ENCODE measurements at regions not wholly inside any gene's neighbourhood (a gene's known extent, or its start where the extent isn't known, plus 50 kb on each side); places are given as distances from the start of the nearest gene placed in this dataset.

DNA sequence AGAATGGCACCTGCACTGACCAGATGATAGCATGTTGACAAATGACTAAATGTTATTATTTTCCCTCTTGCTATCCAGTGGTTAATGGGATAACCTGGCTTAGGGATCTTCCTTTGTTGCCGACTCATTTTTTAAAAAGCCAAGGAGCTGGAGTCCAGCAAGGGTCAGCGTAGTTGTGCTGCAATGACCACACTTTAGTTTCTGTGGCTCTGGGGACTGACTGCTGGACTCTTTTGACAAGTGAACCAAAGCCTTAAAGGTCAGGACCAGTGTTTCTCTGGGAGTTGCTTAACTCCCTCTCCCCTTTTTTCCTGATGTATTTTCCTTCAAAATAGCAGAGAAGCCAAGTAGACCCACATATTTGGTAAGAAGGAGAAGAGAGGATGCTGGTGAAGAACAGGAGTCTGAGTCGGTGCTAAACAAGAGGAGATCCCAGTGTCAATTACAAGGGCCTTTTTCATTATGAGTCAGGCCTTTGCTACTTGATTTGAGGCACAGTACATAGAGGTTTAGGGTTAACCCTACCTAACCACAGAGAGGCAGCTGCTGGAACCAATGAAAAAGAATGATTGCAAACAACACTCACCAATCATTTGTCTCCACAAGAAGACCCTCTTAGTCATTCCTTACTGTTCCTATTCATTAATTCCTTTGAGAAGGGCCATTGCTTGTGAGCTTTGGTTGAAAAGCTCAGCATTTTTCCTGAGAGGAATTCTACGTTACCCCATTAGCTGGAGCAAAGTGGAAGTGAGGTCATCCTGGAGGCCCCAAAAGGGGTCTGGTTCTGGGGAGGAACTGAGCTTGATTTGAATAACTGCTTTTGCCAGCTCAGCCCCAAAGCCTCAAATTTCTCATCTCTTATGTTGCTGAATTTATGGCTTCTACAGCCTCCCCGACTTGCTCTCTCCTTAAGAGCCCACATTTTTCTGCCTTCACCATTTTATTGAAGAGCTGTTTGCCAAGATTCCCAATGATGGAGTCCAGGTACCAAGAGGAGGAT lies 137.6 kb upstream of the HNMT start:
- DNase-seq: no peak

DNA sequence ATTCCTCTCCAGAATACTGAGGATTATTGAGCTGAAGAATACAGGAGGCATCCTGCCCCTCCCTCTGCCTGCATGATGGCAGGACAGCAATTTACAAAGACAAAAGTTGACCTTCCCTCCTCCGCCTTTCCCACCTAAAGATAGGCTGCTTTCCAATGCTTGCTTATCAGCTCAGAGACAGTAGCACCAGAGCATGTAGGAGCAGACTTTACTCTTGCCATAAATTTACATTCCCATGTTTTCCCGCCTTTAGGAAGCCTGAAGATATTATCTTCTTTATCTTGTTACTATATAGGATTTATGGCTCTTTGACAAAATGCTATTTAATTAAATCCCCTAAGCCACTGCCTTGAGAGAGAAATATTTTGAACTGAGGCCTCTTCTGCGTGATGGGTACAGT lies 135.6 kb upstream of the HNMT start:
- no peak for DNase-seq

DNA sequence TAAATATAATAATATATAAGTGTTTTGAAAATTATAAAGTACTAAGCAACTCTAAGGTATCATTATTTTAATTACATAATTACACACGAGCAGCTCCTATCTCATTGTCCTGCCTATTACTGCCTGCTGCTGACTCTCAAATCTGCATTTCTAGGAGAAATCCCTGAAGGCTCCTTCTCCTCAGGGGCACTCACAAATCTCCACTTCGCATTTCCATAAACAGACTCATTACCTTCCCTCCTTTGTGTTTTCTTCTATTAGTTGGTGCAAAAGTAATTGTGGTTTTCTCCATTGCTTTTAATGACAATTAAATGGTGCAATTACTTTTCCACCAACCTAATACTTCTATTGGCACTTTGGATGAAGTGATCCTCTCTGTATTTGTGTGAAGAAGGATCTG lies 135.0 kb upstream of the HNMT start:
- no peak for DNase-seq

DNA sequence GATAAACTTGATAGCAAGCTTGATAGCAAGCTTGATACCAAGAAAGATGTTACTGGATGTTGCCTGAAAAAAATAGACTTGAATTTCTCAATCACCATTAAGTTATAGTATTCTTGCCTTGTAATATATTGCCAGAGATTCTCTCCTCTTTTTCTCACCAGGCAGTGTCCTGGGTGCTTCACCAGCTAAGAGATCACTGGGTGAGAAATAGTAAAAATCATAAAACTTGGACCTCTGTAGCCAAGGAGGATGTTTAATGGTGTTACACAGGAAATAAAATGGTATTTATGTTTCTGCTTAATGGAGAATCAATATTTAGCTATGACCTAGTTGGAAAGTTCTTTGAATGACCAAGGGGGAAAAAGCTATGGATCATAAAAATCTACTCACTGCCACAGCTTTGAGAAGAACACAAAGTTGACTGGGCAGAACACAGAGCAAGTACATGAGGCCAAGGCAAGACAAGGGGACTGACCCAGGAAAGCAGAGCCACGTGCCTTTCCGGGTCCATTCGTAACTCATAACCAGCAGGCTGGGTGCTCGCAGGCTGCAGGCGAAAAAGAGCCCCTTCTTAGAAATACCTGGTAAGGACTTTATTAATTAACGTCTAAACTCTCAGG lies 129.4 kb upstream of the HNMT start:
- DNase-seq: no peak

DNA sequence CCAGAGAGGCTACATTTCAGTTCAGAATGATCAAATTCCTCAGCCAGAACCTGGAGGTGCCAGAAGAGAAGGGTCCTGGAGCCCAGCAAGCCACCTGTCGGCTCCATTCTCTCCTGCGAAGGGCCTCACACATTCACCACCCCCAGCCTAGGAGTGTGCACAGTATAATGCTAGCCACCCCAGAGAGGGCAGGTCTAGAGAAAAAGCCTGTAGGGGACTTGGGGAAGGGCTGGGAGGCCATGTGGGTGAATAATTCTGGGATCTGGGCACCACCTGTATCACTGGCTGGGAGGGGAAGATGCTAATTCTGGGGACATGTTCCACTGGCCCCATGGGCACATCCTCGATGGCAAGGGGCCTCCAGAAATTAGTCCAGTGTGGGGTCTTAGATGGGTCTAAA lies 127.6 kb upstream of the HNMT start:
- no peak for DNase-seq

DNA sequence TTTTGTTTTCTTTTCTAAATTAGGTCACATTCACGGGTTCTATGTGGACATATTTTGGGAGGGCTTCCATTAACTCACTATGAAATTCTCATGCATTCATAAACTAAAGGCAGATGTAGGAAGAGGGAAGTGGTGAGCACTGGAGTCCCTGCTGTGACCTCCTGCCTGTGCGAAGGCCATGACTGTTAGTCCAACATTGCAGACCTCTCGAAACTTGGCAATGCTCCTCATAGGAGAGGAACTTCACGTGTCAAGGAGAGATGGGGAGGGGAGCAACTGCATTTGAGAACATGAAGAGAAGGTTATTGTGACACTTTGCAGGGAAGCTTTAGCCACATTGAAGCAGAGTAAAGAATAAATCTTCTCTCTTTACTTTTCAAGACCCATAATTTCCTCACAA lies 126.4 kb upstream of the HNMT start:
- DNase-seq: no peak

DNA sequence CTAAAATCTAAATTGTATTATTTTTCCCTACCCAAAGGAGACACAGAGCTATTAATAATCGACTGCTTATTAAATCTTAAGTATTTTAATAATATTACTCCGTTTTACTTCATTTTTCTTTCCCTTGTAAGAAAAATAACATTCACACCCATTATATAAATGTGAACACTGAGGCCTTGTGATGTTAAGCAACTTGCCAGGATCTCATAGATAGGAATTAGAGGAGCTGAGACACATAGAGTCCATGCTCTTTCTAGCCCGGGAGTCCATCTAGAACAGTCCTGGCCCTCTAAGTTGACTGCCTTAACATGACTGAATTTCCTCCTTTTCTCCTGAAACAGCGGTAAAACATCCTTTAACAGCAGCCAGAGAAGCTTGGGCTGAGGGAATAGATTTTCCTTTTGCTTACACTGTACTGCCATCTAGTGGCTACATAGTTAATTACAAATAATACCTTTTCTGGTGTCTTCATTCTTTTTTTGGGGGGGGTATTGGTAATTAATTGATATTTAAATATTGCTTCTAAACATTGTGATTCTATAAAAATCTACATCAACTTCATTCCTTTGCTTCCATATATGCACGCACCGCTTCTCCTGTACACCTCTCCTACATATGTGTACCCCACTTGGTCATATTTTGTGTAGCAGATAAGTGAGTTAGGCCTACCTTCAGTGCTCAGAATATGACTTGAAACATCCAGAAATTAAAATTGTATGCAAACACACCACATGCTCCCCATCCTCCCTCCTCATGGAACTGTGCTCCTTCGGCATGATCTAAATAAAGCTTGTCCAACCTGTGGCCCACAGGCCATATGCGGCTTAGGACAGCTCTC lies 125.8 kb upstream of the HNMT start:
- DNase-seq: peak; percentile 33

DNA sequence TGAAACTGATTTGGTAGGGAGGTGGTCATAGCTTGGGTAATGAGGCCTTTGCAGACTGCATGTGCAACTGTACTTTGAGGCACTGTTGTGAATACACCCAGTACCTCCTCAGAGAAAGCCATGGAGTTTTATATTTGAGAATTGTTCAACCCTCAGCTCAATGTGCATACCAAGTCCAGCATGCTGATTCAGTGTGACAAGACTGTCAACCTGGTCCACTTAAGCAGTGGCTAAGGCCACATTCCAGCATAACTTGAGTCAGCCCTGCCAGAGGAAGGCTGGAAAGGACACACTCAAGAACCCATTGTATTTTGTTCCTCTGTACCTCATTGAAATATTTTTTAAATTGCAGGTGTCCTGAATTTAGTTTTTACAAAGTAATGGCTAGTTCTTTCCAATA lies 121.8 kb upstream of the HNMT start:
- no peak for DNase-seq

DNA sequence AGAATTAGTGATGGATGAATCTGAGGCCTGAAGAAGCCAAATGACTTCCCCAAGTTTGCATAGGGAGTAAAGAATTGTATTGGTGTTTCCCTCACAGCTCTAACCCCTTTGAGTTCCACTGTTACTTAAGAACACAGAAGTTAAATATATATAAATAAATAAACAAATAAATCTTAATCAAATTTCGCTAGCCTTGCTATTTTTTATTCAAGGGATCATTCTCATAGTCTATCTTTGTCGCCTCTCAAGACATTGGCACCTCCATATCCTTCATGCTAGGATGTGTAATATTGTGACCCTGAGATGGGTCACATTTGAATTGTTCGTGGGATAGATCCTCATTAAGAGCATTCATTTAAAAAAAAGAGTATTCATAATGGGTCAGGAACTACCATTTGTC lies 121.3 kb upstream of the HNMT start:
- no peak for DNase-seq

DNA sequence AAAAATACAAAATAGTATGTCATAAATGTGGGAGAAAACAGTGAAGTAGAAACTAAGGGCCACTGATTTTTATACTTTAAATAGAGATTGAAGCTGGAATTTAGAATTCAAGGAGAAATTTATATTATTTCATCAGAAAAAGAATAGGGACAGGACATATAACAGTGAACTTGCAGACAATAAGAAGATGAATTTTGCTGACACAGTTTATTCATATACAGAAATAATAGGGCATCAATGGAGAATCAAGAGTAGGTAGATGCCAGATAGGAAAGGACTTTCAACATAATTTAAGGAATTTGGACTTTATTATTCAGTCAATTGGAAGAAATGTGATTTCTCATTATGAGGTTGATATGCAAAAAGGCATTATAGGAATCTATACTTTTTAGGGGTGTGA lies 118.9 kb upstream of the HNMT start:
- no peak for DNase-seq

DNA sequence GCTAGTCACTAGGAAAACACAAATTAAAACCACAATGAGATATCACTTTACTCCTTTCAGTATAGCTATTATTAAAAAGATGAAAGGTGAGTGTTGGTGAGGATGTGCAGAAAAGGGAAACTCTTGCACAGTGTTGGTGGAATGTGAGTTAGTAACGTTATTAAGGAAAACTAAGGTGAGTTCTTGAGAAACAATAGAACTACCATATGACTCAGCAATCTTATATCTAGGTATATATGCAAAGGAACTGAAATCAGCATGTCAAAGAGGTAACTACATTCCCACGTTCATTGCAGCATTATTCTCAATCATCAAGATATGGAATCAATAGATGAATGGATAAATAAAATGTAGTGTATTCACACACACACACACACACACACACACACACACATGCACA lies 117.3 kb upstream of the HNMT start:
- DNase-seq: no peak

DNA sequence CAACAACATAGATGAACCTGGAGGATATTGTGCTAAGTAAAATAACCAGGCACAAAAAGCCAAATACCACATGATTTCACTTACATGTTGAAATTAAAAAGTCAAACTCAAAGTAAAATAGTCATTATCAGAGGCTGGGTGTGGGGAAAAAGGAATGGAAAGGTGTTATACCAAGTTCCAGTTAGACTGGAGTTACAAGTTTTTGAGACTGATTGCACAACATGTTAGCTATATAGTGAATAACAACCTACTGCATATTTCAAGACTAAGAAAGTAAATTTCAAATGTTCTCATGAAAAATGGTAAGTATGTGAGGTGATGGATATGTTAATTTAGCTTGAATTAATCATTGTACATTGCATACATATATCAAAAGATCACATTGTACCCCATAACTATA lies 116.8 kb upstream of the HNMT start:
- DNase-seq: no peak

DNA sequence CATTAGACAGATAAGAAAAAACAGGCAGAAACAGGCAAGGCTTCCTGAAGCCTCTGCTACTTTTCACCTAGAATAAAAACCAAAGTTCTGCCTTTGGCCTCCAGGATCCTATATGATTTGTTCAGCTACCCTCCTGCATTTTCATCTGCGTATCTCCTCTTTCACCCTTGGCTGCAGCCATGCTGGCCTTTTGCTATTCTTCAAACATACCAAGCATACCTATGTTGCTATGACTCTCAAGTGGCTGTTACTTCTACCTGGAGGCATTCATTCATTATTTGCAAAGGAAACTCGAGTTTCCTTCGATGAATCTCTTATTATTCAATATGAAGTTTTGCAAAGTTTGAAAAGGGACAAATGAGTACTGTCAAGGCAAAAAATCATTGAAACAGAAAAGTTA lies 106.4 kb upstream of the HNMT start:
- DNase-seq: no peak

DNA sequence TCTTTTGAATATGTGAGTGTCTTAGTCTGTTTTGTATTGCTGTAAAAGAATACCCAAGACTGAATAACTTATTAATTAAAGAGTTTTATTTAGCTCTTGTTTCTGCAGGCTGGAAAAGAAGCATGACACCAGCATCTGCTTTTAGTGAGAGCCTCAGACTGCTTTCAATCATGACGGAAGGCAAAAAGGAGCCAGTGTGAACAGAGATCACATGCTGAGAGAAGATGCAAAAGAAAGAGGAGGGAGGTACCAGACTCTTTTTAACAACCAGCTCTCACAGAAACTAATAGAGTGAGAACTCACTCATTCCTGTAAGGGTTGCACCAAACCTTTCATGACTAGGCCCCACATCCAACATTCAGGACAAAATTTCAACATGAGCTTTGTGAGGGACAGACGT lies 101.6 kb upstream of the HNMT start:
- no peak for DNase-seq

DNA sequence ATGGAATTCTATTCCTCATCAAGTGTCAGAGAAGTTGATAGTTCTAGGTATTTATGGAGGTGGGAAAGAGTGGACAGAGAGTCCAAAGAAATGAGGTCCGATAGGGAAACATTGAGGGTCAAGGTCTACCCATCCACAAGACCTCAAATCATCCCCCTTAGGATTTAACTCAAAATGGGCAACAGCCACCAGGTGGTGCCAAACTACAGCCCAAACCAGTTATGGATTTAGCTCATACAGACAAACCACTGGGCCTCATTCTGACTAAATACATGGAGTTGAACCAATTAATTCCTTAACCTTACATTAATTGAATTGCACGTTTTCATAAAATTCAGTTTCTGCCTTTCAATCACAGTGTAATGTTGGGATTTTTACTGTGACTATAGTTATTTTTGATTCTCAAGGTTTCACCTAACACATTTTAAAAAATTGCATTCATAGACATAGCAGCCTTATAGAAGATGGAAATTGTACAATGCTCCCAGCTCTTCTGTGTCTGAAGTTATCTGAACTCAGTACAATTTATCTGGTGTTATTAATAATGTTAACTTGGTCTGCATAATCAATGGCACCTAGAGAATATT lies 98.2 kb upstream of the HNMT start:
- DNase-seq: peak; percentile 11

DNA sequence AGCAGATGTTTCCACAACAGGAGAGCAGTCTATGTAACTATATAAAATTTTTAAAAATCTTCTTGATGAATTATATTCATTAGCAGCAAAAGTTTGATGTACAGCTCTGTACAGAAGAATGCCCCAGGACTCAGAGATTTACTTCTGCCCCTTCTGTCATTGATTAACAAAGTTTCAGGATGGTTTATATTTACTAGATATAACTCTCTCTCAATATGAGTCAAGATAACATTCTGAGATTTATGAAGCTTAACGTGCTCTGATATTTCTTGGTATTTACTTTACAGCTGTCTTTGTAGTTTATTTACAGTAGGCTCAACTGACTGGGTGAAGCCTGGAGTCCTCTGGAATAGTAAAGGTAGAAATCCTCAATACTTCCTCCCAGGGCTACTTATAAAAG lies 93.6 kb upstream of the HNMT start:
- no peak for DNase-seq

DNA sequence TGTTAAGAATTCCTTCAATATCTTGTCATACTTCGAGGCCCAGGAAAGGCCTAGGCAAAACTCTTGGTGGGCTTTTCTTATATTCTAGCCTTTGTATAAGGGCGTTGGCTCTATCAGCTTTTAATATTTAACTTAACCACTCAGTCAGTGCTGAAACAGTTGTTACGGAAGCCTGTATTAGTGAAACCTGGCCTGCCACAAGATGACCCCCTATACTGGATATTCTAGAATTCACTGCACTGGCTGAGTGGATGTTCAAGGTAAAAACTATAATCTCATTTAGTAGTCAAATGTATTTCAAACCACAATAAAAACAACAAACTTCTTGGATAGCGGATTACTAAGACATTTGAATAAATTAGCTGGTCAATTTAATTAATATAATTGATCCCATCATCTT lies 91.7 kb upstream of the HNMT start:
- no peak for DNase-seq

DNA sequence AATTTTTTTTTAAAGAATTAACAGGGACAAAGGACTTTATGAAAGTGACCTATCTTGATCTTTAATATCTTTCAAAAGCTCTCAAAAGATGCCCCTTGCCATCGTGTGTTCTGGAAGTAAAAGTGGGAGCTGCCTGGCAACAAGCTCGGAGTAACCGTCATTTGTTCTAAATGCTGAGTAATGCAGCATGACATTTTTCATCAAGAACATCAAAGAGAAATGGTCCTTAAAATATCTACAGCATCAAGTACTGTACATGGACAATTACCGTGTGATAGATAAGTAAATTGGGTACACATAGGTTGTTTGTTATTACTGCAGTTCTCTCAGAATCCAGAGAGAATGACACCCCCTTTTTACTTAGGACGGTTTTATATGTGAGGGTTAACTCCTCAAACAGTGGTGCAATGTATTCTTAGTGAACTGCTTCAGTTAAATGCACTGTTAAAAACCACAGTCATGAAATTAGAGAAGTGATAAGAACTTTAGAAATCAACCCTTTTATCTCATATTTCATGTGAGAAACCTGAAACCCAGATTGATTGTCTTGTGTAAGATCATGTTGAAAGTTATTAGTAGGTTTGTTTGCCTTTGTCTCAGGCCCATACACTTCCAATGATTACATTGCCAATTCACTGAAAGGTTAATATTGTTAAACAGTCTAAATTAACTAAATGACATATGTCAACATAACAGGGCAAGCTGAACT lies 90.6 kb upstream of the HNMT start:
- no peak for DNase-seq

DNA sequence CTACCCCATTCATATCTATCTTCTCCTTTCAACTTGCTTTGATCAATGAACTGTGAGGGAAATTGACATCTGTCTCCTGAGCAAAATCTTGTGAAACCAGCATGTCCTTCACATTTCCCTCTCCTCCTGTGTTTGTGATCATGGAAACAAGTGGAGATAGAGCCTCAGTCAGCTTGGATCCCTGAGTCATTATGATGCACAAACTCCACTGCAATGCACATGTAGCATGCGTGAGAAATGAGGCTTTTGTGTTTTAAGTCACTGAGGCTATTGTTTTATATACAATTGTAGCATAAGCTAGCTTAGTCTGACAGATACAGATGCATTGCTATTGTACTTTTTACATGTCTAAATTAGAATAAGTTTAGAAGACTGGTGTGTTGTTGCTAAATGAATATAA lies 85.2 kb upstream of the HNMT start:
- DNase-seq: no peak

DNA sequence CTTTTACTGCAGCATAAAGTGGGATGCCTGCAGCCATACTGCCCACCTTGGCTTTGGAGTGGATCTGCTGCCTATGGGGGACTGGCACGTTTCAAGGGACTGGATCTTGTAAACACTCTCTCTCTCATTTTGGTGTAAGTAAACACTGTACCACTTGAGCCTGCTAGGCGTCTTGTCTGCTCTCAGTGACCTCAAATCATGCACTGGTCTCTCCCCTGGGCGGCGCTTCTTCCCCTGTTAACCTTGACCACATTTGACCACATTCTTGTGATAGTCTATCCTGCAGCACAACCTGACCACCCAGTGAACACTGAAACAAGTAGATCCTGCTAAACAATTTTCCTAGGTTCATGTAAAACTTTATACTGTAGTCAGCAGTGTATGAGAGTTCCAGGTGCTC lies 82.6 kb upstream of the HNMT start:
- no peak for DNase-seq

DNA sequence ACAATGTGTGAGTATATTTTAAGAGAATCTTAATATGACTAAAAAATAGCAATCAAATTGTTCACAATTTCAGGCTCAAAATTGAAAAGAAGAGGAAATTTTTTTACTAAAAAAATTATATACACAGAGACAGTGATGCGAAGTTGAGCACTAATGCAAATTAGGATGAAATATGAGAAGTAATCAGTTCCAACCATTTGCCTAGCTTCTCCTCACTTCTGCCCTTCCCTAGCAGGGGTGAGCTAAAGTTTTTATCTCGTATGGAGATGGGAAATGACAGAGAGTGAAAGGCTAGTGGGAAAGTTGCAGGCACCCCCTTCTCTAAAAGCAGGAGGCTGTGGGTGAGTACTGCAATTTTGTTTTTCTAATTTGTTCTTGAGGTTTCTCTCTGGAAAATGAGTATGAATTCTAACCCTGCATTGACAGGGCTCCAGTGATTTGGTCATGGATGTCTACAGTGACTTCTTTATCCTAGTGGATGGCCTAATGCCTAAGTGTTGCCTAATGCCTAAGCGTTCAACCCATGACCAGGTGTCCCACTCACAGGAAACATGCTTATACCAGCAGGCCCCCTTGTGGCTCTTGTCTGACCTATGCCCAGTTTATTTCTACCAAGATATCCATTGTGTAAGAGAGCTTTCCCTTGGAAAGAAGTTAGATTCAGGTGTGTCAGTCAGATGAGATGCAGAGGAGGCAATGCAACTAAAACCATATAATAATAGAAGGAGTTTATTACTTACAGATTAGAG lies 78.0 kb upstream of the HNMT start:
- no peak for DNase-seq

All from right kidney (tissue), 1 donor.